Psoas muscle (tissue), 7 donors: ENCODE measurements at regions not wholly inside any gene's neighbourhood (a gene's known extent, or its start where the extent isn't known, plus 50 kb on each side); places are given as distances from the start of the nearest gene placed in this dataset.

Experiments
- ATAC-seq, 4 donors: fragments of 200-7000 bp; cut with Tn5 transposase; one replicate each; pipeline ENCODE4 v1.9.1; 2020; ENCODE audit warnings: moderate library complexity in 3 of 4, mild to moderate bottlenecking in 2 of 4
- DNase-seq, 2 donors: peaks; one replicate each; pipeline ENCODE4 v3.0.0-alpha.2; 2020
- H3K27ac ChIP-seq: fragments of 200-600 bp; one replicate; pipeline ENCODE4 v1.8.0; 2022
- H3K27me3 ChIP-seq, 3 donors: fragments of 200-600 bp in 1 of 3; one replicate each; pipeline versions ENCODE4 v1.6.1 to v1.8.0; 2013 to 2022; ENCODE audit warnings: low read length in 2 of 3, mild to moderate bottlenecking in 2 of 3, moderate library complexity in 1 of 3; ENCODE audit not compliant: insufficient read depth in 3 of 3
- H3K36me3 ChIP-seq, 2 donors: fragments of 200-600 bp in 1 of 2; one replicate each; pipeline versions ENCODE4 v1.6.1 to v1.8.0; 2013 to 2022; ENCODE audit warnings: low read depth in 1 of 2, mild to moderate bottlenecking in 1 of 2, moderate library complexity in 1 of 2; ENCODE audit not compliant: insufficient read depth in 1 of 2
- H3K4me1 ChIP-seq: fragments of 200-600 bp; one replicate; pipeline ENCODE4 v1.8.0; 2022
- H3K4me3 ChIP-seq: fragments of 200-600 bp; one replicate; pipeline ENCODE4 v1.8.0; 2022; ENCODE audit warnings: mild to moderate bottlenecking
- H3K9me3 ChIP-seq: fragments of 200-600 bp; one replicate; pipeline ENCODE4 v1.8.0; 2022
- CTCF ChIP-seq: fragments of 200-600 bp; IDR thresholded peaks from one replicate; pipeline ENCODE4 v1.8.0; 2022; ENCODE audit warnings: antibody characterized with exemption
- WGBS, 3 donors: extraction: QIAGEN DNeasy Blood & Tissue Kit; methylation state at CpG; one replicate each; pipeline versions ENCODE4 v1.1.6 to v1.1.7; 2013; 5-methylcytosine and 5-hydroxymethylcytosine counted together
- intact Hi-C, 2 donors: fragments of 100-400 bp; cut with DNase I; formaldehyde crosslinking; loops; one replicate each; pipeline versions ENCODE4 v1.11.0 to v1.14.2; 2022
- donor health status: healthy with polysubstance abuse.
- donor health status: DM: no; HTN: no; CAD: no; lungs with moderate emphysema.
- donor health status: Bipolar disorder and iron deficiency.
- donor health status: healthy.
- donor health status: DM: yes; HTN: yes; CAD: no.
- donor health status: DM: no; HTN: no; CAD: no.
- donor health status: DM: yes; HTN: yes; CAD: no.

- WGBS, 3 donors: 79 to 88% (median 85%) methylated on average over 4 of the region's 4 CpGs
- Histone ChIP-seq H3K4me1 (no peaks in the 10 kb centered on the region), H3K27me3 (no peaks in the 10 kb centered on the region), H3K27ac (no peak overlapping the region), H3K4me3 (no peak overlapping the region), H3K36me3 (no peaks in the 10 kb centered on the region), H3K9me3 (no peaks in the 10 kb centered on the region)
- ATAC-seq: no peak
- TF ChIP-seq CTCF: no peak
- DNase-seq: no peak
- intact Hi-C loops: no loop called here
Observed at GRCh38 chr21:18030248-18030647, 211.1 kb upstream of the C21orf91 start.

DNA sequence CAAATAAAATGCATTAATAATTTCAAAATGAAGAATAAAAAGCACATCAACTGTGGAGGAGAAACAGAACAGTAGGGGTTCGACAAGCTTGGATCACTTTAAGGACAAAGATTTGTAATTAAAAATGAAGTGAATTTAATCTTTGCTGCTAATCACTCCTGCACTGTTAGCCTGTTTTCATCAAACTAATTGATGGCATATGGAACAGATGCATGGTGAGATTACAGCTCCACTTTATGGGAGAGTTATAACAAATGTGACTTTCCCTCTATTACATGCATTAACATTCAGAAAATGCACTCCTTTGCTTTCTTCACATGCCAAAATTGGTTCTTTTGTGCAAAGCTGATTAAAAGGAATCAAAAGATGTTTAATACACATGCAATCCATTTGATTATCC is 207.2 kb upstream of the C21orf91 start:
- intact Hi-C loops: no loop called here
- TF ChIP-seq CTCF: no peak
- no peak for ATAC-seq

GRCh38 chr21:18023711-18024110 is 204.6 kb upstream of the C21orf91 start:
- Histone ChIP-seq H3K36me3 (no peaks in the 10 kb centered on the region), H3K27me3 (no peaks in the 10 kb centered on the region), H3K27ac (no peak overlapping the region), H3K4me1 (no peaks in the 10 kb centered on the region), H3K4me3 (no peak overlapping the region), H3K9me3 (no peaks in the 10 kb centered on the region)
- ATAC-seq (no peak), DNase-seq (no peak)
- TF ChIP-seq CTCF: no peak
- intact Hi-C loops: no loop called here
- 23 to 37% (median 33%) methylated on average over 2 of the region's 2 CpGs for WGBS, 3 donors

More for the DNA sequence above, 207.2 kb upstream of the C21orf91 start:
- H3K27me3 ChIP-seq: no peaks in the 10 kb centered on the region
- H3K4me1 ChIP-seq: no peaks in the 10 kb centered on the region
- no peaks in the 10 kb centered on the region for H3K9me3 ChIP-seq
- no peak for DNase-seq
- H3K36me3 ChIP-seq: no peaks in the 10 kb centered on the region
- no peak overlapping the region for H3K4me3 ChIP-seq
- H3K27ac ChIP-seq: no peak overlapping the region
- WGBS, 3 donors: 0% methylated on average over 1 of the region's 1 CpG

- Histone ChIP-seq H3K9me3 (no peaks in the 10 kb centered on the region), H3K4me3 (no peak overlapping the region), H3K27ac (no peak overlapping the region), H3K36me3 (no peaks in the 10 kb centered on the region), H3K27me3 (no peaks in the 10 kb centered on the region), H3K4me1 (no peaks in the 10 kb centered on the region)
- 27 to 34% (median 31%) methylated on average over 4 of the region's 4 CpGs for WGBS, 3 donors
- ATAC-seq (peak in 1 of 4 donors; percentile 37), DNase-seq (no peak)
- intact Hi-C loops: no loop called here
- no peak for TF ChIP-seq CTCF
Observed at GRCh38 chr21:18023157-18023556, 204.0 kb upstream of the C21orf91 start.

GRCh38 chr21:18007121-18007520 is 188.0 kb upstream of the C21orf91 start:
- DNase-seq: no peak
- Histone ChIP-seq H3K27me3 (no peaks in the 10 kb centered on the region), H3K4me3 (no peak overlapping the region), H3K27ac (no peak overlapping the region), H3K4me1 (no peaks in the 10 kb centered on the region), H3K9me3 (no peaks in the 10 kb centered on the region), H3K36me3 (no peaks in the 10 kb centered on the region)
- intact Hi-C loops: no loop called here
- no peak for ATAC-seq
- no peak for TF ChIP-seq CTCF
- 38 to 53% (median 43%) methylated on average over 1 of the region's 1 CpG for WGBS, 3 donors
